IPS DF 4.7 (cell line): ENCODE measurements at regions not wholly inside any gene's neighbourhood (a gene's known extent, or its start where the extent isn't known, plus 50 kb on each side); places are given as distances from the start of the nearest gene placed in this dataset.

Experiments used
- DNase-seq: peaks from one replicate; pipeline ENCODE4 v3.0.0-alpha.2; 2013; ENCODE audit warnings: low spot score; ENCODE audit errors: extremely low read depth

- no peak for DNase-seq
Measured at GRCh38 chr3:31448882-31449243, 83.9 kb upstream of the STT3B start.

- no peak for DNase-seq
Measured at GRCh38 chr3:31449318-31449717, 83.4 kb upstream of the STT3B start.

GRCh38 chr3:31450345-31450744 lies 82.4 kb upstream of the STT3B start:
- no peak for DNase-seq

- DNase-seq: no peak
Measured at GRCh38 chr3:31452495-31453106, 80.1 kb upstream of the STT3B start.

- DNase-seq: no peak
Measured at GRCh38 chr3:31453430-31453829, 79.3 kb upstream of the STT3B start.

GRCh38 chr3:31455524-31455923 lies 77.2 kb upstream of the STT3B start:
- no peak for DNase-seq

GRCh38 chr3:31456373-31456772 lies 76.4 kb upstream of the STT3B start:
- no peak for DNase-seq

- DNase-seq: no peak
Measured at GRCh38 chr3:31461426-31461825, 71.3 kb upstream of the STT3B start.

- DNase-seq: no peak
Measured at GRCh38 chr3:31462050-31462569, 70.6 kb upstream of the STT3B start.

GRCh38 chr3:31465999-31466398 lies 66.7 kb upstream of the STT3B start:
- DNase-seq: no peak

GRCh38 chr3:31466866-31467265 lies 65.9 kb upstream of the STT3B start:
- DNase-seq: no peak

GRCh38 chr3:31468433-31468832 lies 64.3 kb upstream of the STT3B start:
- no peak for DNase-seq

GRCh38 chr3:31469385-31469784 lies 63.3 kb upstream of the STT3B start:
- no peak for DNase-seq

- no peak for DNase-seq
Measured at GRCh38 chr3:31472479-31473390, 60.0 kb upstream of the STT3B start.

GRCh38 chr3:31476209-31476608 lies 56.5 kb upstream of the STT3B start:
- no peak for DNase-seq

- DNase-seq: no peak
Measured at GRCh38 chr3:31479431-31479830, 53.3 kb upstream of the STT3B start.

- no peak for DNase-seq
Measured at GRCh38 chr3:31481697-31482096, 51.0 kb upstream of the STT3B start.

GRCh38 chr3:31482493-31483200 lies 50.1 kb upstream of the STT3B start:
- DNase-seq: no peak
